ENCODE measurements at regions not wholly inside any gene's neighbourhood (a gene's known extent, or its start where the extent isn't known, plus 50 kb on each side); places are given as distances from the start of the nearest gene placed in this dataset.

- DNase-seq, result no peak
Measured at GRCh38 chr16:74094514-74094913, 202.1 kb upstream of the PSMD7 start.

GRCh38 chr16:74092336-74092735 lies 204.3 kb upstream of the PSMD7 start:
- no peak for DNase-seq

- no peak for DNase-seq
Measured at GRCh38 chr16:74090871-74091270, 205.7 kb upstream of the PSMD7 start.

GRCh38 chr16:74083541-74083940 lies 213.1 kb upstream of the PSMD7 start:
- DNase-seq, result no peak

- no peak for DNase-seq
Measured at GRCh38 chr16:74080311-74080710, 216.3 kb upstream of the PSMD7 start.

GRCh38 chr16:74079232-74079586 lies 217.4 kb upstream of the PSMD7 start:
- DNase-seq, result no peak

GRCh38 chr16:74078511-74079231 lies 217.9 kb upstream of the PSMD7 start:
- no peak for DNase-seq

GRCh38 chr16:74076568-74076967 lies 220.0 kb upstream of the PSMD7 start:
- DNase-seq, result no peak

GRCh38 chr16:74075393-74075792 lies 221.2 kb upstream of the PSMD7 start:
- no peak for DNase-seq

- DNase-seq, result no peak
Measured at GRCh38 chr16:74073456-74073855, 223.2 kb upstream of the PSMD7 start.

- no peak for DNase-seq
Measured at GRCh38 chr16:74071996-74072535, 224.5 kb upstream of the PSMD7 start.

- DNase-seq, result no peak
Measured at GRCh38 chr16:74070237-74070636, 226.4 kb upstream of the PSMD7 start.

GRCh38 chr16:74064120-74064735 lies 232.4 kb upstream of the PSMD7 start:
- DNase-seq, result no peak

- DNase-seq, result no peak
Measured at GRCh38 chr16:74053826-74054225, 242.8 kb upstream of the PSMD7 start.

- DNase-seq, result no peak
Measured at GRCh38 chr16:74053312-74053711, 243.3 kb upstream of the PSMD7 start.

- no peak for DNase-seq
Measured at GRCh38 chr16:74052016-74052415, 244.6 kb upstream of the PSMD7 start.

GRCh38 chr16:74049027-74049426 lies 247.6 kb upstream of the PSMD7 start:
- DNase-seq, result no peak

GRCh38 chr16:74046524-74046923 lies 250.1 kb upstream of the PSMD7 start:
- DNase-seq, result no peak

- DNase-seq, result no peak
Measured at GRCh38 chr16:74045513-74045912, 251.1 kb upstream of the PSMD7 start.

GRCh38 chr16:74035816-74036215 lies 260.8 kb upstream of the PSMD7 start:
- no peak for DNase-seq

- DNase-seq, result no peak
Measured at GRCh38 chr16:74034862-74035261, 261.8 kb upstream of the PSMD7 start.

GRCh38 chr16:74034200-74034599 lies 262.4 kb upstream of the PSMD7 start:
- no peak for DNase-seq

GRCh38 chr16:74033441-74033995 lies 263.1 kb upstream of the PSMD7 start:
- no peak for DNase-seq

GRCh38 chr16:74031551-74031950 lies 265.1 kb upstream of the PSMD7 start:
- DNase-seq, result no peak

Measured in stimulated activated naive CD4-positive, alpha-beta T cell treated with Interleukin-2 at 50 U/mL for 16 hours (primary cell).